Calu3 (cell line): ENCODE measurements at regions not wholly inside any gene's neighbourhood (a gene's known extent, or its start where the extent isn't known, plus 50 kb on each side); places are given as distances from the start of the nearest gene placed in this dataset.

Experiments
- BruUV-seq: library from RNA; stranded (reverse); fragments of 400-500 nt; replicated peaks from 2 replicates; lab custom pipeline; 2021; lab: Mats Ljungman, UMichigan
- CTCF ChIA-PET: fragments of 300-600 bp; sonication (Branson Sonifier 250); formaldehyde crosslinking; loops from one replicate; lab custom pipeline; 2022; ENCODE audit warnings: antibody characterized with exemption; lab: Charles Lee
- DNase-seq: peaks from one replicate; pipeline ENCODE4 v3.0.0; 2022
- H3K27ac Mint-ChIP-seq: one replicate; pipeline ENCODE4 v1.8.0; 2022; ENCODE audit warnings: mixed read lengths; ENCODE audit not compliant: unreplicated experiment
- H3K27me3 Mint-ChIP-seq: one replicate; pipeline ENCODE4 v1.8.0; 2022; ENCODE audit warnings: mixed read lengths; ENCODE audit not compliant: unreplicated experiment
- H3K36me3 Mint-ChIP-seq: one replicate; pipeline ENCODE4 v1.8.0; 2022; ENCODE audit warnings: mild to moderate bottlenecking, moderate library complexity, mixed read lengths; ENCODE audit not compliant: insufficient read depth, unreplicated experiment
- H3K4me1 Mint-ChIP-seq: one replicate; pipeline ENCODE4 v1.8.0; 2022; ENCODE audit warnings: mild to moderate bottlenecking, low read depth, mixed read lengths; ENCODE audit not compliant: unreplicated experiment
- H3K4me3 Mint-ChIP-seq: one replicate; pipeline ENCODE4 v1.8.0; 2022; ENCODE audit warnings: mild to moderate bottlenecking, low read depth, moderate library complexity, mixed read lengths; ENCODE audit not compliant: unreplicated experiment
- H3K9me3 Mint-ChIP-seq: one replicate; pipeline ENCODE4 v1.8.0; 2022; ENCODE audit warnings: low read depth, mixed read lengths; ENCODE audit not compliant: unreplicated experiment
- intact Hi-C: fragments of 100-400 bp; cut with micrococcal nuclease; formaldehyde crosslinking; loops from one replicate; pipeline ENCODE4 v1.10.0; 2022; ENCODE audit not compliant: unreplicated experiment
- TF ChIP-seq, protein P1 (sequence below): fragments of 200-600 bp; IDR thresholded peaks from one replicate; pipeline ENCODE4 v1.8.0; 2022; ENCODE audit warnings: antibody characterized with exemption; ENCODE audit not compliant: unreplicated experiment

- Mint-ChIP-seq H3K9me3 (no peaks in the 10 kb centered on the region), H3K27ac (no peak overlapping the region), H3K27me3 (no peaks in the 10 kb centered on the region), H3K36me3 (no peaks in the 10 kb centered on the region), H3K4me1 (no peaks in the 10 kb centered on the region), H3K4me3 (no peak overlapping the region)
- CTCF ChIA-PET = no interaction called here
- DNase-seq = no peak
- intact Hi-C loops = loop anchor here (10.0 kb wide), 1 partner anchor 135 kb away; no protein-coding TSS in a partner anchor
- no TSS peak for BruUV-seq
- TF ChIP-seq, protein P1, sequence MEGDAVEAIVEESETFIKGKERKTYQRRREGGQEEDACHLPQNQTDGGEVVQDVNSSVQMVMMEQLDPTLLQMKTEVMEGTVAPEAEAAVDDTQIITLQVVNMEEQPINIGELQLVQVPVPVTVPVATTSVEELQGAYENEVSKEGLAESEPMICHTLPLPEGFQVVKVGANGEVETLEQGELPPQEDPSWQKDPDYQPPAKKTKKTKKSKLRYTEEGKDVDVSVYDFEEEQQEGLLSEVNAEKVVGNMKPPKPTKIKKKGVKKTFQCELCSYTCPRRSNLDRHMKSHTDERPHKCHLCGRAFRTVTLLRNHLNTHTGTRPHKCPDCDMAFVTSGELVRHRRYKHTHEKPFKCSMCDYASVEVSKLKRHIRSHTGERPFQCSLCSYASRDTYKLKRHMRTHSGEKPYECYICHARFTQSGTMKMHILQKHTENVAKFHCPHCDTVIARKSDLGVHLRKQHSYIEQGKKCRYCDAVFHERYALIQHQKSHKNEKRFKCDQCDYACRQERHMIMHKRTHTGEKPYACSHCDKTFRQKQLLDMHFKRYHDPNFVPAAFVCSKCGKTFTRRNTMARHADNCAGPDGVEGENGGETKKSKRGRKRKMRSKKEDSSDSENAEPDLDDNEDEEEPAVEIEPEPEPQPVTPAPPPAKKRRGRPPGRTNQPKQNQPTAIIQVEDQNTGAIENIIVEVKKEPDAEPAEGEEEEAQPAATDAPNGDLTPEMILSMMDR = no peak
These were observed 129.1 kb upstream of the ANKRD1 start for GRCh38 chr10:91049988-91050360.

GRCh38 chr10:91050371-91051034 is 129.6 kb upstream of the ANKRD1 start:
- Mint-ChIP-seq H3K4me1 (no peaks in the 10 kb centered on the region), H3K27me3 (no peaks in the 10 kb centered on the region), H3K4me3 (no peak overlapping the region), H3K27ac (no peak overlapping the region), H3K9me3 (no peaks in the 10 kb centered on the region), H3K36me3 (no peaks in the 10 kb centered on the region)
- no peak for DNase-seq
- BruUV-seq = no TSS peak
- TF ChIP-seq, protein P1 = no peak
- intact Hi-C loops = no loop called here
- CTCF ChIA-PET = no interaction called here

DNA sequence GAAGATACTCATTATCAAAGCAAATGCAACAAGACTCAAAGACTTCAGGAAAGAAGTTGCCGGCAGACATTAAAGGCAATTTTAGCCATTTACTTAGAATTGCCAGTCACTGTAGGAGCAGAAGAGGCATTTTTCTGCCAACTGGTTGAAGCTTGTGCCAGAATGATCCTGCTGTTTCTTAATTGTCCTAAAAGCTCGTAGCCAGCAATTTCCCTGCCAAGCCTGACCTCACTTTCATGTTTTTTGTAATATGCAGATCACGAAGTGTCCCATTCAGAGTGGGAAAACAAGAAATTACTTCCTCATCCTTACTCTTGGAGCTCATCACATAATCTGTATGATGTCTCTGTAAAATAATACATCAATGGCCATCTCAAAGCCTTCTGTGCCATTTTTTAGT is 130.9 kb upstream of the ANKRD1 start:
- Mint-ChIP-seq H3K27ac (no peak overlapping the region), H3K27me3 (no peaks in the 10 kb centered on the region), H3K4me1 (no peaks in the 10 kb centered on the region), H3K36me3 (no peaks in the 10 kb centered on the region), H3K4me3 (no peak overlapping the region), H3K9me3 (no peaks in the 10 kb centered on the region)
- CTCF ChIA-PET = no interaction called here
- no peak for DNase-seq
- intact Hi-C loops = no loop called here
- no TSS peak for BruUV-seq
- TF ChIP-seq, protein P1 = no peak

- H3K9me3 Mint-ChIP-seq = no peaks in the 10 kb centered on the region
- H3K36me3 Mint-ChIP-seq = no peaks in the 10 kb centered on the region
- H3K27me3 Mint-ChIP-seq = peaks cover 14% of the 10 kb centered on the region
- BruUV-seq = no TSS peak
- TF ChIP-seq, protein P1 = no peak
- DNase-seq = no peak
- no peaks in the 10 kb centered on the region for H3K4me1 Mint-ChIP-seq
- H3K4me3 Mint-ChIP-seq = no peak overlapping the region
- CTCF ChIA-PET = interaction anchor here (0.5 kb wide), 1 partner anchor 240 kb away, joined by 3 read pairs; no protein-coding TSS in a partner anchor
- no peak overlapping the region for H3K27ac Mint-ChIP-seq
- intact Hi-C loops = no loop called here
These were observed 133.4 kb upstream of the ANKRD1 start for GRCh38 chr10:91054325-91054724.
